ENCODE measurements at regions not wholly inside any gene's neighbourhood (a gene's known extent, or its start where the extent isn't known, plus 50 kb on each side); places are given as distances from the start of the nearest gene placed in this dataset.
"Not testable (repeated sequence)": the region's sequence is repeated elsewhere in the genome, so short reads cannot be mapped to it uniquely, and the experiment has no call there.

DNA sequence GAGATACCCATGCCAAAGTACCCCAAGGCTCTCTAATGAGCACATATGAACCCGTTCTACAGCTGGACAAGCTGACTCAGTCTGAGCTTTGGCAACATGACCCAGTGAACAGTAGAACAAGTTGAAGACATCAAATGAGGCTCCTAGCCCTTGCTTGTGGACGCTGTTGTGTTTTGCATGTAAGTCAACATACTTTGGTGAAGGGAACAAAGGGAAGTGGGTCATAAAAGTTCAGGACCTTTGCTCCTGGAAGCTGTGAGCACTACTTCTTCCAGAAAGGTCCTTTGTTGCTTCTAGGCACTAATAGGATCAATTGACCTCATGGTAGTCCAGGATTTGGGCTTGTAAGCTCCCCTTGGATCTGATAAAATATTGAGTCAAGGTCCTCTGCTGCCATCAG is 613.5 kb upstream of the TBX3 start:
- no peak overlapping the region for H3K27ac Mint-ChIP-seq
- H3K9me3 Mint-ChIP-seq (ENCODE audit: low read depth), result peaks cover 2% of the 10 kb centered on the region
- no peak for ATAC-seq
- DNase-seq, result no peak
- H3K36me3 Mint-ChIP-seq, result no peaks in the 10 kb centered on the region
- H3K4me1 Mint-ChIP-seq, result no peaks in the 10 kb centered on the region
- CTCF ChIA-PET, result no interaction called here
- no peak overlapping the region for H3K4me3 Mint-ChIP-seq
- H3K27me3 Mint-ChIP-seq, result no peaks in the 10 kb centered on the region

DNA sequence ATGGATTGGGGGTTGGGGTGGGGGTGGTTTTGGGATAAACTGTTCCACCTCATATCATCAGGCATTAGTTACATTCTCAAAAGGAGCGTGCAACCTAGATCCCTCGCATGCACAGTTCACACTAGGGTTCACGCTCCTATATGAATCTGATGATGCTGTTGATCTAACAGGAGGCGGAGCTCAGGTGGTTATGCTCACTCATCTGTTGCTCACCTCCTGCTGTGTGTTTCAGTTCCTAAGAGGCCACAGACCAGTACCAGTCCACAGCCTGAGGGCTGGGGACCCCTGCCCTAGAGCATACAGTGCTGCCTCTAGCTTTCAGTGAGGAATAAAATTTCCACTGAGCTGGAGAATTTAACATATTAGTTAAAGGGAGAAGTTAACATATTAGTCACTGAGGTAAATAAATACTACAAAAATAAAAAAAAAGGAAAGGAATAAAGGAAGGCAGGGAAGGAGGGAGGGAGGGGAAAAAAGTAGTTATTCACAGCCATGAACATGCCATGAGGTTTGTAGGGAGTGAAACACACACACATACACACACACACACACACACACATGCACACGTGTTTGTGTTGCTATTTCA is 612.7 kb upstream of the TBX3 start:
- no peak for ATAC-seq
- no peaks in the 10 kb centered on the region for H3K36me3 Mint-ChIP-seq
- CTCF ChIA-PET, result no interaction called here
- H3K27ac Mint-ChIP-seq, result no peak overlapping the region
- H3K27me3 Mint-ChIP-seq, result no peaks in the 10 kb centered on the region
- no peak overlapping the region for H3K4me3 Mint-ChIP-seq
- peaks cover 2% of the 10 kb centered on the region for H3K9me3 Mint-ChIP-seq (ENCODE audit: low read depth)
- no peak for DNase-seq
- H3K4me1 Mint-ChIP-seq, result no peaks in the 10 kb centered on the region

DNA sequence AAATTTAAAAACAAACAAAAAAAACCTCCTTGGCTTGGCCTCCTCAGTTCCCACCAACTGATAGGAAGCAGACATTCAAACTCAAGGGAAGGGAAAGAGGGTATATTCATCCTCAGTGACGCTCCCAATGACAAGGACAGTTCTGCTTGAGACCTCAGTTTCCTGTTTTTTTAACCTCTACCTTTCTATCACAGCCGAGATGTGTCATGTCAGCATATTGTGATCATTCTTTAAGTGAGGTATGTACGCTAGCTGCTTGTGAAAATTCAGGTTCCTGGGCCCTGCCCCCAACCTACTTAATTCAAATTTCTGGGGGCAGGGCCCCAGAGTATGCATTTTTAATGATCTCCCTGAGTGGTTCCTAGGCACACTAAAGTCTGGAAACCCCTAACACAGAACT is 611.9 kb upstream of the TBX3 start:
- ATAC-seq (no peak), DNase-seq (no peak)
- no peak overlapping the region for H3K4me3 Mint-ChIP-seq
- H3K27me3 Mint-ChIP-seq, result no peaks in the 10 kb centered on the region
- H3K27ac Mint-ChIP-seq, result no peak overlapping the region
- H3K4me1 Mint-ChIP-seq, result no peaks in the 10 kb centered on the region
- CTCF ChIA-PET, result no interaction called here
- H3K9me3 Mint-ChIP-seq (ENCODE audit: low read depth), result peaks cover 3% of the 10 kb centered on the region
- H3K36me3 Mint-ChIP-seq, result no peaks in the 10 kb centered on the region

DNA sequence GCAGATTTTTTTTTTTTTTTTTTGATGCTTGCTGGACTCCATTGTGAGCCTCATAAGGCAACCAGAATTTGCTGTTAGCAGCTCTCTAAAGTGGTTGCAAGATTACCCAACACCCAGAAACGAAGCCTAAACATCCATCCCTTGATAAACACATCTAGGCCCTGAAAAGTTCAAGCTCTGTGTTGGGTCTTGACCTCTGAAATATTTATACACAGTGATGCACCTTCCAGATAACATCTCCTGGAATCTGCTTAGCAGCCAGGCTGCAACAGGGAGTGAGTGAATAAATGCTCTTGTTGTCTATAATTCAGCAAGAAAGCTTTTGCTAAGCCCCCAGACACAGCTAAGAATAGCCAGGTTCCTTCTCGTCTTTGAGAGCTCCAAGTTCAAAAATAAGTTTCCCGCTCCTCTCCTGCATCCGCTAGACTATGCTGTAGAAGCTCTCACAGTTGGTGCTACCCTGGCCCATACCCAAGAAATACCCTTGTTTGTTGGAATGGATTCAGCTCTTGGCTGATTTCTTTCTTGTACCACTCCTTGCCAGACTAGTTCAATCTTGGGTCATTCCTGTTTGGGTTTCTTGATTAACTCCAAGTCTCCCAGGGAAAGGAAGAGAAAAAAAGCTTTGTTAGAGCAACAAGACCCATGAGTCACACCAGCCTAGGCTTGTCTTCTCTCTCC is 610.6 kb upstream of the TBX3 start:
- no peaks in the 10 kb centered on the region for H3K36me3 Mint-ChIP-seq
- no peak overlapping the region for H3K4me3 Mint-ChIP-seq
- DNase-seq (no peak), ATAC-seq (no peak)
- CTCF ChIA-PET, result no interaction called here
- H3K27ac Mint-ChIP-seq, result no peak overlapping the region
- no peaks in the 10 kb centered on the region for H3K4me1 Mint-ChIP-seq
- peaks cover 3% of the 10 kb centered on the region for H3K9me3 Mint-ChIP-seq (ENCODE audit: low read depth)
- H3K27me3 Mint-ChIP-seq, result no peaks in the 10 kb centered on the region

DNA sequence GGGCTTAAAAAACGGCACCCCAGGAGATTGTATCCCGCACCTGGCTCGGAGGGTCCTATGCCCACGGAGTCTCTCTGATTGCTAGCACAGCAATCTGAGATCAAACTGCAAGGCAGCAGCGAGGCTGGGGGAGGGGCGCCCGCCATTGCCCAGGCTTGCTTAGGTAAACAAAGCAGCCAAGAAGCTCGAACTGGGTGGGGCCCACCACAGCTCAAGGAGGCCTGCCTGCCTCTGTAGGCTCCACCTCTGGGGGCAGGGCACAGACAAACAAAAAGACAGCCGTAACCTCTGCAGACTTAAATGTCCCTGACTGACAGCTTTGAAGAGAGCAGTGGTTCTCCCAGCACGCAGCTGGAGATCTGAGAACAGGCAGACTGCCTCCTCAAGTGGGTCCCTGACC is 601.5 kb upstream of the TBX3 start:
- H3K9me3 Mint-ChIP-seq (ENCODE audit: low read depth); ATAC-seq; DNase-seq; H3K27ac Mint-ChIP-seq; H3K36me3 Mint-ChIP-seq; H3K27me3 Mint-ChIP-seq; H3K4me1 Mint-ChIP-seq; CTCF ChIA-PET; H3K4me3 Mint-ChIP-seq: not testable (repeated sequence)

DNA sequence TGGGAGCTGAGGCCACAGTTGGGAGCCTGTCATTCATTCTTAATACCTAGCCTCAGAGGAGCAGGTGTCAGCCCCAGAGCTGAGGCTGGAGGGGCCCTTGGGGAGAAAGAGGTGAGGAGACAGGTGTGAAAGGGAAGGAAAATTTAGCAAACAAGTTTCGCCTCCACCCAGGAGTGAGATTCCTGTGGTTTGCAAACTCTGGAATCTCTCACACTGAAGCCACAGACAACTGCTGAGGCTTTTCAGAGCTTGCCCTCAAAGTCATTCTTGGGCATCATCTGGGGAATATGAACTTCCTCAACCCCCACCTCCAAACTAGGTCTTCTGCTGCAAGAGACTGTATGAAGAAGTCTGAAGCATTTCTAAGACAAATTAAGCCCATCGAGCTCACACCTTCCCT is 589.5 kb upstream of the TBX3 start:
- H3K27me3 Mint-ChIP-seq, result no peaks in the 10 kb centered on the region
- no peak for DNase-seq
- CTCF ChIA-PET, result no interaction called here
- H3K36me3 Mint-ChIP-seq, result no peaks in the 10 kb centered on the region
- no peak overlapping the region for H3K27ac Mint-ChIP-seq
- H3K4me3 Mint-ChIP-seq, result no peak overlapping the region
- H3K4me1 Mint-ChIP-seq, result no peaks in the 10 kb centered on the region
- peaks cover 5% of the 10 kb centered on the region for H3K9me3 Mint-ChIP-seq (ENCODE audit: low read depth)
- no peak for ATAC-seq

DNA sequence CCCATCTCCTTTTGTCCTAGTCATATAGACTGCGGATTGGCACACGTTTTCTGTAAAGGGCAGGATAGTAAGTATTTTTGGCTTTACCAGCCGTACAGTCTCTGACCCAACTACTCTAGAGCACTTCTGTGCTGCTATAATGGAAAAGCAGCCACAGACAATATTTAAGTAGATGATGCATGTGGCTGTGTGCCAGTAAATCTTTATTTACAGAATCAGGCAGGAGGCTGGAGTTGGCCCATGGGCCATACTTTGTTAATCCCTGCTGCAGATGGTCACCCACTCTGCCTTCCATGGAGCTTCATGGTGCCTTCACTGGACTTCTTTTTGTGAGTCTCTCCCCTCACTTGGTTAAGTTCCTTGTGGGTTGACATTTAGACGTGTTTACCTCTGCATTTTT is 584.5 kb upstream of the TBX3 start:
- CTCF ChIA-PET, result no interaction called here
- no peaks in the 10 kb centered on the region for H3K27me3 Mint-ChIP-seq
- no peak overlapping the region for H3K4me3 Mint-ChIP-seq

DNA sequence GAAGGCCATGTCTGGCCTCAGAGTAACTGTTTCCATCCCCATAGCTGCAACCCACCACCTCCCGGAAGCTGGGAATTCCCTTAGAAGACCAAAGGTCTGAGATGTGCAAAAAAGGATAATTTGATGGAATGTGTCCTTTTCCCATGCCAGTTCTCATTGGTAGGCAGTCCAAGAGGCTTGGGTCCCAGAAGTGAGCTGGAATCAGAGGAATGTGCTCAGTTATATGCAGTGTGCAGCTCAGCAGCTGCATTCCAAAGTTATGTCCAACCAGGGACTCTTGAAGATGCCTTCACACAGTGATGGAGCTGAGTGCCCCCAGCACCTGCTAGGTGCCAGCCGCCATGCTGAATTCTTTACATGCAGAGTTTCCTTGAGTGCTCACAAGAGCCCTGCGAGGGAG is 583.9 kb upstream of the TBX3 start:
- ATAC-seq (no peak), DNase-seq (no peak)
- CTCF ChIA-PET, result no interaction called here
- no peak overlapping the region for H3K27ac Mint-ChIP-seq
- no peaks in the 10 kb centered on the region for H3K9me3 Mint-ChIP-seq (ENCODE audit: low read depth)
- no peaks in the 10 kb centered on the region for H3K4me1 Mint-ChIP-seq
- H3K36me3 Mint-ChIP-seq, result no peaks in the 10 kb centered on the region
- no peaks in the 10 kb centered on the region for H3K27me3 Mint-ChIP-seq
- H3K4me3 Mint-ChIP-seq, result no peak overlapping the region

More for the DNA sequence above, 584.5 kb upstream of the TBX3 start:
- no peak for DNase-seq
- no peak for ATAC-seq
- Mint-ChIP-seq H3K36me3 (no peaks in the 10 kb centered on the region), H3K27ac (no peak overlapping the region), H3K4me1 (no peaks in the 10 kb centered on the region), H3K9me3 (ENCODE audit: low read depth) (no peaks in the 10 kb centered on the region)

DNA sequence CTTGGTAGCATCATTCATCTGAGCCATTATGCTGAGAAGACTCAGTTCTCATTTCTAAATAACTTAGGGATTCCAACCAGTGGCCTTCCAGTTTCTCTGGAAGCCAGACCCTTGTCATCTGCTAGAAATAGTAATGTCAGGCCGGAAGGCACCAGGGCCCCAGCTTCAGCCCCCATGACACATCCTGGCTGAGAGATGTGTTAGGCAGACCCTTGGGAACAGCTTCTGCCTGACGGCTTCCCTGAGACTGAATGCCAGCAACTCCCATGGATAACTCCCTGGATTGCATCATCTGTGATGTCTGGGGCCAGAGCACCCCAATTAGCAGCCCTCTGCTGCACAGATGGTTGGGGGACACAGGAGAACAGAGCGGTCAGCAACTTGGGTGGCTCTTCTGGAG is 583.5 kb upstream of the TBX3 start:
- no peak for DNase-seq
- H3K4me1 Mint-ChIP-seq, result no peaks in the 10 kb centered on the region
- H3K4me3 Mint-ChIP-seq, result no peak overlapping the region
- no peaks in the 10 kb centered on the region for H3K9me3 Mint-ChIP-seq (ENCODE audit: low read depth)
- CTCF ChIA-PET, result no interaction called here
- H3K27me3 Mint-ChIP-seq, result no peaks in the 10 kb centered on the region
- ATAC-seq, result no peak
- H3K27ac Mint-ChIP-seq, result no peak overlapping the region
- H3K36me3 Mint-ChIP-seq, result no peaks in the 10 kb centered on the region

DNA sequence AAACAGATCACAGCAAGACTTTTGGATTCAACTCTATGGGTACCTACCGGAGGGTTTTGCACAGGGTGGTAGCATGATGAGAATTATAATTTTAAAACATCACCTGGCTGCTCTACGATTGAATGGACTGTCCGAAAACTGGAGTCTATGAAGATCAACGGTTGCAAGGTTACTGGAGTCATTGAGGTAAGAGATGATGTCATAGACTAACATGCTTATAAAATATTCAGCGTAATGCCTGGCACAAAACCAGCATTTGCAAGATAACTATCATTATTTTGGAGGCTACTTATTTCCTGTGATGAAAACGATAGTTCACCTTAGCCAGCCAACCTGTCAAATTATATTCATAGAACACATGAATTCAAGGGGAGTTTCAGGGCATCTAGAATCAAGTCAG is 580.6 kb upstream of the TBX3 start:
- Mint-ChIP-seq H3K9me3 (ENCODE audit: low read depth) (peaks cover 2% of the 10 kb centered on the region), H3K36me3 (no peaks in the 10 kb centered on the region), H3K27me3 (no peaks in the 10 kb centered on the region), H3K4me1 (no peaks in the 10 kb centered on the region), H3K4me3 (no peak overlapping the region), H3K27ac (no peak overlapping the region)
- CTCF ChIA-PET, result no interaction called here
- DNase-seq (no peak), ATAC-seq (no peak)

DNA sequence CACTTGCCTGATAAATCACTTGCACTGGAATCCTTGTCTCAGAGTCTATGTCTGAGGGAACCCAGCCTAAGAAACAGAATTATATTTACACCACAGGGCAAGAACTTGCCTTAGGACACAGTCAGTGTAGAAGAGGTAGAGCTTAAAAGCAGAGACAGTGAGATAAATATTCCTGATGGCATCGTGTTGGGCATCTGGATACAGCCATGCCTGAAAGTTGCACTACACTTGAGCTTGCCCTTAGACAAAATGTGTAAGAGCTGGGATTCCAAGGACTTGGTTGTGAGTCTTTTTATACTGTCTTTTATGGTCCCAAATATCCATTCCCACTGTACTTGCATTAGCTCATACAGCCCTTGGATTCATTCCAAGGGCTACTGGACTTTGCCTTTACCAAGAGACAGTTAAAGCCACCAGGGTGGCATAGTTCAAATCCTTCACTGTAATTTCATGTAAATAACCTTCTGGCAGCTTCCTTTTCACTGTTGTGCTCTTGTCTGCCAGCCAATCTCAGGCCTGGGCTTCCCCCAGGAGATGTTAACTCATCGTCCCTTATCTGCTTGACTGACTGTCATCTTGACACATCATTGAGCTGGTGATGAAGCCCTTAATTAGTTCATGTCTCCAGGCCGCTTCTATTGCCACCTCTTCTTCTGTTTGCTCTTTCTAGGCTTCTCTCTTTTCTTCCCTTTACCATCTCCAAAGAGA is 577.9 kb upstream of the TBX3 start:
- Mint-ChIP-seq H3K36me3 (no peaks in the 10 kb centered on the region), H3K27ac (no peak overlapping the region), H3K9me3 (ENCODE audit: low read depth) (peaks cover 2% of the 10 kb centered on the region), H3K27me3 (no peaks in the 10 kb centered on the region), H3K4me1 (no peaks in the 10 kb centered on the region), H3K4me3 (no peak overlapping the region)
- ATAC-seq (no peak), DNase-seq (no peak)
- CTCF ChIA-PET, result no interaction called here

DNA sequence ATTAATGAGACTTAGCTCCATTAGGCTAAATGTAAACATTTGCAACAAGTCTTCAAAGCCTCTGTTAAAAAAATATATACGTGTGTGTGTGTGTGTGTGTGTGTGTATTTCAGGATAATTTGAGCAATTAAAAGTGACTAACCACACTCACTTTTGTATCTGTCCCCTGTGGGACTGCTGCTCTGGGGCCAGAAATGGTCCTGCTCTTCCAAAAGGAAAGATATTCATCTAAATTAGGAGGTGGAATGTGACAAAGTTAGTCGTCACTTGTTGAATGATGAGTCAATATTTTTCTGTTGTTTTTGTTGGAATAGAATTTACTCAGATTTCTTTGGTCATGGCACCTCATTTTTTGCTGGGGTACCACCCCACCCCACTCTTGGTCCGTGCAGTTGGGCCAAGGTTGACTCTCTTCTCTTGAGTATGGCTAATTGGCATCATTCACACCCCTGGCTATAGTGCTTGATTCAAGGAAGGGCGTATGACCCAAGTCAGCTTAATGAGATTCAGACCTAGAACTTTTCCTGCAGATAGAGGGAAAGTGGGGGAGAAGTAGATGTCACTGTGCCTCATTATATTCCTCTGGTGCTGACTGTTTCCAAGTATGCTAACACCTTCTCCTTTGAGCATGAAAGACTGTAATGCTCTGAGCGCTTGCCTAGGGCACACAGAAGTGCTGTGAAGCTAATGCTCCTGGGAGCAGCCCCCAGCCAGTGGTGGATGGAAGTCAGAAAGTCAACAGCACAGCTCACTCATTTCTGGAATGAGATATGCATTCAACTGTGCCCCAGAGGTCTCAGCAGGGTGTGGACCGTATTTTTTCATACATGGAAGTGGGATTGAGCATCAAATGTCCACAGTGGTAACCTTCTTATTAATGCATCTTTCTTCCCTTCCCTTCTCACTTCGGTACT is 577.0 kb upstream of the TBX3 start:
- Mint-ChIP-seq H3K9me3 (ENCODE audit: low read depth) (peaks cover 2% of the 10 kb centered on the region), H3K36me3 (no peaks in the 10 kb centered on the region), H3K27me3 (no peaks in the 10 kb centered on the region), H3K4me3 (no peak overlapping the region), H3K4me1 (no peaks in the 10 kb centered on the region), H3K27ac (no peak overlapping the region)
- DNase-seq, result no peak
- ATAC-seq, result no peak
- CTCF ChIA-PET, result no interaction called here

DNA sequence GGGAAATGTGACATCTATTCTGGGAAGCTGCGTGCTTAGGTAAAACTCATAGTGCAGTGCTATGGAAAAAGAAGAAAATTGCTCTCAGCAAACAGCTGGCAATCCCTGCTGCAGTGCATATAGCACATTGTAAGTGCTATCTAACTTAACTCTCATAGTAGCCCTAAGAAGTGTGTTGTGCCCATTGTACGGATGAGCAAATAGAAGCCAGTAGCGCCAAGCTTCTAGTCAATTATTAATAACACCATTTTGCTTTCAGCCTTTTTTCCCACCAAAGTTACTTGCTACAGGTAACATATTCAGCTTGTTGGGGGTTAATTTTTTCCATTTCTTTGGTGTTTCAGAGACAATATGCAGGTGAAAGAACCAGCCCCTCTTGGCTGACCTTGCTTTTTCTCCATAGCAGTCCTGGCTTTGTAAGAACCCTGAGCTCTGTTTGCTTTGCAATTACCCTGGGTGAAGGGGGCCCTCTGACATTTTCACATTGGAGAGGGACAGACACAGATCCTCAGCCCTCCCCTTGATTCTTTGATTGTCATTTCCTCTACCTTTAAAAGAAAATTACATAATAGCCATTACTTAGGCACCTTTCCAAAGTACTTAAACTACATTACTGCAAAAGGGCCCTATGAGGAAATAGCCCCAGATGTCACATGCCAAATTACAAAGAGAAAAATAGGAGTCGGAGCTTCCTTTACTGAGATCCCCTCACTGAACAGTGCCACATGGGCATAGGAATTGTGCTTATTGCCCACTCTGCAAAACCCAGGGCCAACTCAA is 576.2 kb upstream of the TBX3 start:
- Mint-ChIP-seq H3K4me3 (no peak overlapping the region), H3K36me3 (no peaks in the 10 kb centered on the region), H3K27me3 (no peaks in the 10 kb centered on the region), H3K4me1 (no peaks in the 10 kb centered on the region), H3K9me3 (ENCODE audit: low read depth) (peaks cover 2% of the 10 kb centered on the region), H3K27ac (no peak overlapping the region)
- CTCF ChIA-PET, result no interaction called here
- ATAC-seq, result no peak
- DNase-seq, result no peak

Measured in activated CD8-positive, alpha-beta memory T cell treated with anti-CD3 and anti-CD28 coated beads, Interleukin-2, amount 10 ng/mL, durations not matched to agents 7 days and 5 days (primary cell).